Activated CD8-positive, alpha-beta T cell treated with anti-CD3 and anti-CD28 coated beads for 36 hours (primary cell): ENCODE measurements at regions not wholly inside any gene's neighbourhood (a gene's known extent, or its start where the extent isn't known, plus 50 kb on each side); places are given as distances from the start of the nearest gene placed in this dataset.

Experiments
- ATAC-seq: fragments of 200-7000 bp; cut with Tn5 transposase; one replicate; pipeline ENCODE4 v1.10.0; 2021; ENCODE audit warnings: mild to moderate bottlenecking, moderate library complexity
- CTCF ChIA-PET: fragments of 350-600 bp; sonication (Branson Sonifier 250); formaldehyde crosslinking; loops from one replicate; lab custom pipeline; 2021; ENCODE audit warnings: antibody characterized with exemption; lab: Charles Lee
- POLR2A ChIA-PET: fragments of 350-600 bp; sonication (Branson Sonifier 250); formaldehyde crosslinking; loops from one replicate; lab custom pipeline; 2021; ENCODE audit warnings: antibody characterized with exemption; lab: Charles Lee
- DNase-seq: peaks from one replicate; pipeline ENCODE4 v3.0.0-alpha.2; 2020
- H3K27ac Mint-ChIP-seq: one replicate; pipeline ENCODE4 v1.8.0; 2021; ENCODE audit warnings: mild to moderate bottlenecking, mixed read lengths
- H3K27me3 Mint-ChIP-seq: one replicate; pipeline ENCODE4 v1.8.0; 2021; ENCODE audit warnings: mixed read lengths
- H3K36me3 Mint-ChIP-seq: one replicate; pipeline ENCODE4 v1.8.0; 2021; ENCODE audit warnings: low read depth, mixed read lengths
- H3K4me1 Mint-ChIP-seq: one replicate; pipeline ENCODE4 v1.8.0; 2021; ENCODE audit warnings: low read depth, mixed read lengths
- H3K4me3 Mint-ChIP-seq: one replicate; pipeline ENCODE4 v1.8.0; 2021; ENCODE audit warnings: mild to moderate bottlenecking, moderate library complexity, mixed read lengths
- H3K9me3 Mint-ChIP-seq: one replicate; pipeline ENCODE4 v1.8.0; 2021; ENCODE audit warnings: mixed read lengths
- CTCF ChIP-seq: fragments of 200-600 bp; IDR thresholded peaks from one replicate; pipeline ENCODE4 v1.8.0; 2022; ENCODE audit warnings: antibody characterized with exemption, mild to moderate bottlenecking
- intact Hi-C: fragments of 100-400 bp; cut with micrococcal nuclease; formaldehyde crosslinking; loops from one replicate; pipeline ENCODE4 v1.10.0; 2022

- H3K27ac Mint-ChIP-seq = no peak overlapping the region
- POLR2A ChIA-PET = no interaction called here
- no peaks in the 10 kb centered on the region for H3K36me3 Mint-ChIP-seq
- H3K4me1 Mint-ChIP-seq = no peaks in the 10 kb centered on the region
- CTCF ChIA-PET = no interaction called here
- no peak for ATAC-seq
- no peaks in the 10 kb centered on the region for H3K27me3 Mint-ChIP-seq
- H3K4me3 Mint-ChIP-seq = no peak overlapping the region
- no peak for DNase-seq
- no peaks in the 10 kb centered on the region for H3K9me3 Mint-ChIP-seq
- intact Hi-C loops = no loop called here
- no peak for TF ChIP-seq CTCF
Measured at GRCh38 chr2:41510108-41510507, 537.7 kb upstream of the PKDCC start.

GRCh38 chr2:41521211-41521610 is 526.6 kb upstream of the PKDCC start:
- TF ChIP-seq CTCF = no peak
- intact Hi-C loops = no loop called here
- no peaks in the 10 kb centered on the region for H3K36me3 Mint-ChIP-seq
- H3K9me3 Mint-ChIP-seq = no peaks in the 10 kb centered on the region
- no peak for DNase-seq
- CTCF ChIA-PET = interaction anchor here (0.6 kb wide), 1 partner anchor 127 kb away, joined by 5 read pairs; no protein-coding TSS in a partner anchor
- POLR2A ChIA-PET = no interaction called here
- H3K27ac Mint-ChIP-seq = no peak overlapping the region
- ATAC-seq = no peak
- no peaks in the 10 kb centered on the region for H3K27me3 Mint-ChIP-seq
- no peak overlapping the region for H3K4me3 Mint-ChIP-seq
- H3K4me1 Mint-ChIP-seq = no peaks in the 10 kb centered on the region

- Mint-ChIP-seq H3K27ac (no peak overlapping the region), H3K9me3 (peaks cover 2% of the 10 kb centered on the region), H3K4me3 (no peak overlapping the region), H3K27me3 (no peaks in the 10 kb centered on the region), H3K4me1 (no peaks in the 10 kb centered on the region), H3K36me3 (no peaks in the 10 kb centered on the region)
- TF ChIP-seq CTCF = no peak
- intact Hi-C loops = no loop called here
- DNase-seq = no peak
- ChIA-PET POLR2A (no interaction called here), CTCF (no interaction called here)
- no peak for ATAC-seq
Measured at GRCh38 chr2:41527525-41528323, 520.1 kb upstream of the PKDCC start.

- peaks cover 4% of the 10 kb centered on the region for H3K9me3 Mint-ChIP-seq
- CTCF ChIA-PET = interaction anchor here (0.8 kb wide), 1 partner anchor 245 kb away, joined by 3 read pairs; no protein-coding TSS in a partner anchor
- H3K36me3 Mint-ChIP-seq = no peaks in the 10 kb centered on the region
- H3K4me1 Mint-ChIP-seq = no peaks in the 10 kb centered on the region
- intact Hi-C loops = no loop called here
- H3K27me3 Mint-ChIP-seq = no peaks in the 10 kb centered on the region
- POLR2A ChIA-PET = no interaction called here
- H3K27ac Mint-ChIP-seq = no peak overlapping the region
- ATAC-seq = no peak
- no peak overlapping the region for H3K4me3 Mint-ChIP-seq
- TF ChIP-seq CTCF = no peak
- DNase-seq = no peak
Measured at GRCh38 chr2:41535575-41535974, 512.2 kb upstream of the PKDCC start.

GRCh38 chr2:41540272-41540998 is 507.4 kb upstream of the PKDCC start:
- ChIA-PET CTCF (no interaction called here), POLR2A (no interaction called here)
- no peak overlapping the region for H3K4me3 Mint-ChIP-seq
- TF ChIP-seq CTCF = no peak
- no peaks in the 10 kb centered on the region for H3K27me3 Mint-ChIP-seq
- H3K9me3 Mint-ChIP-seq = peaks cover 3% of the 10 kb centered on the region
- H3K27ac Mint-ChIP-seq = no peak overlapping the region
- no peaks in the 10 kb centered on the region for H3K36me3 Mint-ChIP-seq
- intact Hi-C loops = no loop called here
- no peak for ATAC-seq
- no peak for DNase-seq
- H3K4me1 Mint-ChIP-seq = no peaks in the 10 kb centered on the region
